Sigmoid colon (tissue), 6 donors: ENCODE measurements at regions not wholly inside any gene's neighbourhood (a gene's known extent, or its start where the extent isn't known, plus 50 kb on each side); places are given as distances from the start of the nearest gene placed in this dataset.

Experiments
- DNase-seq: peaks from one replicate; pipeline ENCODE4 v3.0.0-alpha.2; 2019
- H3K27ac ChIP-seq, 4 donors: fragments of 200-600 bp; sonication (generic); one replicate each; pipeline ENCODE4 v1.5.1; 2016 to 2019; ENCODE audit warnings: mild to moderate bottlenecking in 1 of 4
- H3K27me3 ChIP-seq, 3 donors: fragments of 200-600 bp; sonication (generic); one replicate each; pipeline ENCODE4 v1.5.1; 2019; ENCODE audit warnings: mild to moderate bottlenecking in 1 of 3
- H3K36me3 ChIP-seq, 4 donors: fragments of 200-600 bp; sonication (generic); one replicate each; pipeline ENCODE4 v1.5.1; 2016 to 2019
- H3K4me1 ChIP-seq, 4 donors: fragments of 200-600 bp; sonication (generic); one replicate each; pipeline ENCODE4 v1.5.1; 2017 to 2019
- H3K4me3 ChIP-seq, 4 donors: fragments of 200-600 bp; sonication (generic); one replicate each; pipeline ENCODE4 v1.5.1; 2017 to 2019; ENCODE audit warnings: mild to moderate bottlenecking in 2 of 4, moderate library complexity in 1 of 4
- H3K9me3 ChIP-seq, 4 donors: fragments of 200-600 bp in 3 of 4; sonication (generic) in 3 of 4; one replicate each; pipeline versions ENCODE4 v1.5.1 to v1.6.1; 2013 to 2019
- EP300 ChIP-seq, 4 donors: sonication (generic); formaldehyde crosslinking; IDR thresholded peaks; one replicate each; pipeline ENCODE4 v1.6.1; 2017; ENCODE audit warnings: antibody characterized with exemption in 4 of 4
- POLR2A ChIP-seq, 2 donors: fragments of 450-650 bp; IDR thresholded peaks; one replicate each; pipeline ENCODE4 v1.6.1; 2016; ENCODE audit warnings: antibody characterized with exemption in 2 of 2, mild to moderate bottlenecking in 2 of 2, moderate library complexity in 2 of 2
- POLR2AphosphoS5 ChIP-seq, 4 donors: sonication (generic); formaldehyde crosslinking; IDR thresholded peaks; one replicate each; pipeline ENCODE4 v1.6.1; 2017; ENCODE audit warnings: antibody characterized with exemption in 4 of 4
- WGBS, 2 donors: extraction: QIAGEN DNeasy Blood & Tissue Kit; methylation state at CpG; one replicate each; pipeline ENCODE4 v1.1.7; 2013; 5-methylcytosine and 5-hydroxymethylcytosine counted together
- intact Hi-C: fragments of 100-400 bp; cut with DNase I; formaldehyde crosslinking; loops from one replicate; pipeline ENCODE4 v1.15.1; 2023
- TF ChIP-seq, protein P1 (sequence below), 4 experiments: fragments of 450-650 bp in 3 of 4; fragments of 200-600 bp in 1 of 4; IDR thresholded peaks; one replicate each; pipeline ENCODE4 v1.5.1; 2016 to 2019; ENCODE audit warnings: antibody characterized with exemption in 4 of 4, mild to moderate bottlenecking in 3 of 4, moderate library complexity in 2 of 4
- donor health status: healthy with polysubstance abuse.
- donor health status: healthy.

DNA sequence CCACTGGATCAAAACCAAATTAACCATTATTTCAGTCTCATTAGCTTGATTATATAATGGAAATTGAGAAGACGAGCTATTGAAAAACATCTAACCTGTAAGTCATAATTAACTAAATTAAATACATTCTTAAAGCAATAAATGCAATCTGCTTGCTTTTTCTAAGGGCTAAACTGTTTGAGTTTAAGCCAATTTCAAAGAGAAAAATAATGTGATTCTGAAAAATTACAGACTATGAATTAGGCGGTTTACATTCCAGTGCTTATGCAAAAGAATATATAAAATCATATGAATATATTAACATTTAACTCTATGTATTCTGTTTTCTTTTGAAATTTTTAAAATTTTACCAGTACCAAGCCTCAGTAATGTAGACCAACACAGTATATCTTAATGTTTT, 1349.4 kb downstream of the FSCB start:
- no peak for DNase-seq
- 86 to 89% methylated on average over 2 of the region's 2 CpGs for WGBS, 2 donors
- TF ChIP-seq EP300 (IDR thresholded peaks at IDR 0.05) = no peak
- H3K36me3 ChIP-seq = no peaks in the 10 kb centered on the region
- no peak overlapping the region for H3K27ac ChIP-seq
- no peaks in the 10 kb centered on the region for H3K9me3 ChIP-seq
- H3K27me3 ChIP-seq = no peaks in the 10 kb centered on the region
- H3K4me3 ChIP-seq = no peak overlapping the region
- intact Hi-C loops = no loop called here
- no peaks in the 10 kb centered on the region for H3K4me1 ChIP-seq

DNA sequence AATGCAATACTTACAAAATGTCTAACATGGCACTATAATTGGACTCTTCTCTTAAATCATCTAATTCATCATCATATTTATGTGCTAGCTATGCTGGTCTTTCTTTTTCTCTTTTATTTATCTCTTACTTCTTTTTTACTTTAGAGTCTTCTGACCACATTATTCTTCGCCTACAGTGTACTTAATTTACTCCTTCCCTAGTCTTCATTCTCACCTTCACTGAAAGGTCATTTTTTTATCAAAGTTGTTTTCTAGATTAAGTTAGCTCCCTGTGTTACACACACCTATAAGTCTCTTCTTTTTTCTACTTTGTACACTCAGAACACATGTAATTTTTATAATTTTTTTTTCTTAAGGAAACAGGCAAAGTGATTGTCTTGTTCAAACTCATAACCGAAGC, 1351.2 kb downstream of the FSCB start:
- no peaks in the 10 kb centered on the region for H3K4me1 ChIP-seq
- no peak overlapping the region for H3K27ac ChIP-seq
- no peaks in the 10 kb centered on the region for H3K9me3 ChIP-seq
- TF ChIP-seq POLR2AphosphoS5 (IDR thresholded peaks at IDR 0.05) (no peak), EP300 (IDR thresholded peaks at IDR 0.05) (no peak), POLR2A (IDR thresholded peaks at IDR 0.05) (no peak)
- TF ChIP-seq, protein P1, sequence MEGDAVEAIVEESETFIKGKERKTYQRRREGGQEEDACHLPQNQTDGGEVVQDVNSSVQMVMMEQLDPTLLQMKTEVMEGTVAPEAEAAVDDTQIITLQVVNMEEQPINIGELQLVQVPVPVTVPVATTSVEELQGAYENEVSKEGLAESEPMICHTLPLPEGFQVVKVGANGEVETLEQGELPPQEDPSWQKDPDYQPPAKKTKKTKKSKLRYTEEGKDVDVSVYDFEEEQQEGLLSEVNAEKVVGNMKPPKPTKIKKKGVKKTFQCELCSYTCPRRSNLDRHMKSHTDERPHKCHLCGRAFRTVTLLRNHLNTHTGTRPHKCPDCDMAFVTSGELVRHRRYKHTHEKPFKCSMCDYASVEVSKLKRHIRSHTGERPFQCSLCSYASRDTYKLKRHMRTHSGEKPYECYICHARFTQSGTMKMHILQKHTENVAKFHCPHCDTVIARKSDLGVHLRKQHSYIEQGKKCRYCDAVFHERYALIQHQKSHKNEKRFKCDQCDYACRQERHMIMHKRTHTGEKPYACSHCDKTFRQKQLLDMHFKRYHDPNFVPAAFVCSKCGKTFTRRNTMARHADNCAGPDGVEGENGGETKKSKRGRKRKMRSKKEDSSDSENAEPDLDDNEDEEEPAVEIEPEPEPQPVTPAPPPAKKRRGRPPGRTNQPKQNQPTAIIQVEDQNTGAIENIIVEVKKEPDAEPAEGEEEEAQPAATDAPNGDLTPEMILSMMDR (IDR thresholded peaks at IDR 0.05) = no peak
- no peak for DNase-seq
- H3K27me3 ChIP-seq = no peaks in the 10 kb centered on the region
- no peaks in the 10 kb centered on the region for H3K36me3 ChIP-seq
- intact Hi-C loops = no loop called here
- WGBS, 2 donors = 86 to 95% methylated on average over 2 of the region's 2 CpGs
- H3K4me3 ChIP-seq = no peak overlapping the region

DNA sequence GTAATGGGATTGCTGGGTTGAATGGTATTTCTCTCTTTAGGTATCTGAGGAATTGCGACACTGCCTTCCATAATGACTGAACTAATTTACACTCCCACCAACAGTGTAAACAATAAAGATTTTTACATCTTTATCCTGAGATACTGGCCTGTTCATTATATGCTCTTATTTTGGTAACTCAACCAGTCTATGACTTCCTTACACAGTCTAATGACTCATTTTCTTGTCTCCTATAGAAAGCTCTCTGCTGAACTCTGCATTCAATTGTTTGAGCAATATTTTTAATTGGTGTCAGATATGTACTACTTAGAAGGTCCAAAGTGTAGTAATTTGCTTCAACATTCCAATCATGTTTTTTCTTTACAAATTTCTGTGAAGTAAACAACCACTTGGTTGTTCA, 1351.8 kb downstream of the FSCB start:
- Histone ChIP-seq H3K27me3 (no peaks in the 10 kb centered on the region), H3K36me3 (no peaks in the 10 kb centered on the region), H3K4me1 (no peaks in the 10 kb centered on the region), H3K9me3 (no peaks in the 10 kb centered on the region), H3K27ac (no peak overlapping the region), H3K4me3 (no peak overlapping the region)
- no peak for DNase-seq
- intact Hi-C loops = no loop called here
- no peak for TF ChIP-seq POLR2A (IDR thresholded peaks at IDR 0.05)
- 70 to 89% methylated on average over 1 of the region's 1 CpG for WGBS, 2 donors

DNA sequence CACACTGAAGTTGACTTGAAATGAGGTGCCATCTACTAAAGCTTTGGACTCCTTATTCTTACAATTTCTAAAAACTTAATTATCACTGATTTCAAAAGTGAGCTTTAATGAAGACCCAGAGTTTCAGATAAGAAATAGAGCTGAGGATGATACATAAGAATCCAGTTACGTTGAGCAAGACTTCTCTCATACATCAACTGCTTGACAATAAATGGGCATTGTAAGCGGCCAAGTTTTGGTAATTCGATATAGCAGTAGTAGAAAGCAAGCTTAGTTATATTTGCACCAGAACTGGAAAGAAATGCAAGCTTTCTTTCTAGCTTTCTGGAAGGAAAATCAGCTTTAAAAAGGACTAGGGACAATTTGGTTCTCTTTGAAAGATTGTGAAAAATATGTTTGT, 1359.6 kb downstream of the FSCB start:
- no peaks in the 10 kb centered on the region for H3K27me3 ChIP-seq
- H3K36me3 ChIP-seq = no peaks in the 10 kb centered on the region
- no peaks in the 10 kb centered on the region for H3K9me3 ChIP-seq
- no peaks in the 10 kb centered on the region for H3K4me1 ChIP-seq
- intact Hi-C loops = no loop called here
- TF ChIP-seq POLR2A (IDR thresholded peaks at IDR 0.05) = no peak
- no peak for DNase-seq
- no peak overlapping the region for H3K27ac ChIP-seq
- no peak overlapping the region for H3K4me3 ChIP-seq
- 79 to 86% methylated on average over 3 of the region's 3 CpGs for WGBS, 2 donors

DNA sequence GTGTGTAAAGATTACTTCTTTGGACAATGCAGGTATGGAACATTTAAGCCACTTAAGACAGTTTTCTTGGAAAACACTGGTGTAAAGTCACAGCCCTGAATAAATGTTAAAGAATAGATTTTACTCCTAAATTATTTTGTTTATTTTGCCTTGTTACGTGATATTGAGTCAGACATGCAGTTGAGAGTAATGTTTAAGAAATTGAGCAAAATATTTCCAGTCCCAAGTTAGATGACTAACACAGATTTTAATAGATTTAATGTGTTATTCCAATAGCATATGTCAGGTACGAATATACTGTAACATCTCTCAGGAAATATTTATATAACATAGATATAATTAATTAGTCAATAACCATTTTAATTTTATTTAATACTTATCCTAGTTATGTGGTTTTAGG, 1361.7 kb downstream of the FSCB start:
- H3K36me3 ChIP-seq = no peaks in the 10 kb centered on the region
- no peak for TF ChIP-seq POLR2A (IDR thresholded peaks at IDR 0.05)
- TF ChIP-seq, protein P1 (IDR thresholded peaks at IDR 0.05) = no peak
- no peak for TF ChIP-seq EP300 (IDR thresholded peaks at IDR 0.05)
- no peak for TF ChIP-seq POLR2AphosphoS5 (IDR thresholded peaks at IDR 0.05)
- H3K27ac ChIP-seq = no peak overlapping the region
- no peaks in the 10 kb centered on the region for H3K27me3 ChIP-seq
- no peak for DNase-seq
- no peaks in the 10 kb centered on the region for H3K9me3 ChIP-seq
- intact Hi-C loops = no loop called here
- no peaks in the 10 kb centered on the region for H3K4me1 ChIP-seq
- 78 to 81% methylated on average over 2 of the region's 2 CpGs for WGBS, 2 donors
- no peak overlapping the region for H3K4me3 ChIP-seq

DNA sequence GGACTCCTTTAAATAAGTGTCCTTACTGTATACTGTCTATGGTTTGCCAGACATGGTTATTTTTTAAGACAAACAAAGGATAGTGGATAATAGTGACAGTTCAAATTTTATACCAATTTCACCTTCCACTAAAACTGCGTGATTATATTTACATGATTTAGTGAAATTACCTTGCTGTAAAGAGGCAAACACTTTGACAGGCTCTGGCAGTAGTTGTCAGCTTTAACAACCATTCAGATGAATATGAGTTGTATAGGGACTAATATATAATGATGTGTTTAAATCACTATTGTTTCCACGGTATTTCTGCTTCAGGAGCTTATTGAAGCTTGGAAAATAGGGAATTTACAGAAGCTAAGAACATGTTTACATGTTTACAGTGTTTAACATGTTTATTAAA, 1364.0 kb downstream of the FSCB start:
- H3K36me3 ChIP-seq = no peaks in the 10 kb centered on the region
- no peaks in the 10 kb centered on the region for H3K4me1 ChIP-seq
- no peaks in the 10 kb centered on the region for H3K27me3 ChIP-seq
- TF ChIP-seq, protein P1 (IDR thresholded peaks at IDR 0.05) = no peak
- TF ChIP-seq EP300 (IDR thresholded peaks at IDR 0.05) (no peak), POLR2A (IDR thresholded peaks at IDR 0.05) (no peak), POLR2AphosphoS5 (IDR thresholded peaks at IDR 0.05) (no peak)
- 46 to 73% methylated on average over 2 of the region's 2 CpGs for WGBS, 2 donors
- H3K4me3 ChIP-seq = no peak overlapping the region
- intact Hi-C loops = no loop called here
- no peak for DNase-seq
- no peak overlapping the region for H3K27ac ChIP-seq
- no peaks in the 10 kb centered on the region for H3K9me3 ChIP-seq
